Neural cell (in vitro differentiated cells): ENCODE measurements at regions not wholly inside any gene's neighbourhood (a gene's known extent, or its start where the extent isn't known, plus 50 kb on each side); places are given as distances from the start of the nearest gene placed in this dataset.

Experiments used
- H2AFZ ChIP-seq: fragments of 200-600, 300-800 bp; sonication (generic), shearing (Covaris generic); 2 replicates; pipeline ENCODE4 v1.6.0; 2014; ENCODE audit warnings: low read depth, mild to moderate bottlenecking, antibody characterized with exemption, low read length, moderate library complexity
- H3F3A ChIP-seq: fragments of 200-600 bp; shearing (Covaris generic); 2 replicates; pipeline ENCODE4 v1.6.1; 2016; ENCODE audit warnings: mild to moderate bottlenecking, moderate library complexity, mixed read lengths, antibody characterized with exemption, low read length; ENCODE audit not compliant: insufficient read depth, poor library complexity, severe bottlenecking
- H3K27ac ChIP-seq: fragments of 200-600, 300-800 bp; sonication (generic), shearing (Covaris generic); 2 replicates; pipeline ENCODE4 v1.5.1; 2014; ENCODE audit warnings: mild to moderate bottlenecking, low read length, moderate library complexity
- H3K27me3 ChIP-seq: fragments of 300-800, 200-600 bp; sonication (generic), shearing (Covaris generic); 2 replicates; pipeline ENCODE4 v1.6.0; 2014; ENCODE audit warnings: mild to moderate bottlenecking, low read depth, low read length, moderate library complexity; ENCODE audit not compliant: insufficient read depth
- H3K36me3 ChIP-seq: fragments of 300-800, 200-600 bp; sonication (generic), shearing (Covaris generic); 2 replicates; pipeline ENCODE4 v1.5.1; 2014; ENCODE audit warnings: mild to moderate bottlenecking, antibody characterized with exemption, low read length, moderate library complexity; ENCODE audit not compliant: insufficient read depth
- H3K4me2 ChIP-seq: fragments of 300-800, 200-600 bp; sonication (generic), shearing (Covaris generic); 2 replicates; pipeline ENCODE4 v1.6.0; 2014; ENCODE audit warnings: mild to moderate bottlenecking, low read length
- H3K4me3 ChIP-seq: fragments of 300-800, 200-600 bp; sonication (generic), shearing (Covaris generic); 2 replicates; pipeline ENCODE4 v1.5.1; 2014; ENCODE audit warnings: mild to moderate bottlenecking, low read length, moderate library complexity
- H3K79me2 ChIP-seq: fragments of 200-600 bp; shearing (Covaris generic); replicated peaks from 2 replicates; pipeline ENCODE4 v1.6.0; 2014; ENCODE audit warnings: mild to moderate bottlenecking, low read length, moderate library complexity; ENCODE audit not compliant: insufficient read depth
- H3K9ac ChIP-seq: fragments of 300-800, 200-600 bp; sonication (generic), shearing (Covaris generic); 2 replicates; pipeline ENCODE4 v1.6.1; 2016; ENCODE audit warnings: mild to moderate bottlenecking, low read length, mixed read lengths
- H3K9me2 ChIP-seq: fragments of 200-600 bp; shearing (Covaris generic); 2 replicates; pipeline ENCODE4 v1.6.1; 2016; ENCODE audit warnings: mild to moderate bottlenecking, low read length, mixed read lengths; ENCODE audit not compliant: insufficient read depth
- H3K9me3 ChIP-seq: fragments of 200-600, 300-800 bp; sonication (generic), shearing (Covaris generic); 2 replicates; pipeline ENCODE4 v1.6.1; 2016; ENCODE audit warnings: mild to moderate bottlenecking, mixed run types, low read length, moderate library complexity, mixed read lengths
- H4K20me1 ChIP-seq: fragments of 200-600 bp; shearing (Covaris generic); 2 replicates; pipeline ENCODE4 v1.6.1; 2016; ENCODE audit warnings: mild to moderate bottlenecking, mixed run types; ENCODE audit not compliant: insufficient read depth
- CTCF ChIP-seq: fragments of 450-650 bp; IDR thresholded peaks from 2 replicates; pipeline ENCODE4 v1.5.1; 2014; ENCODE audit warnings: antibody characterized with exemption, mild to moderate bottlenecking, moderate library complexity; ENCODE audit not compliant: poor library complexity, severe bottlenecking
- EP300 ChIP-seq: fragments of 450-650 bp; conservative IDR thresholded peaks from 2 replicates; pipeline ENCODE4 v1.6.1; 2014; ENCODE audit warnings: antibody characterized with exemption, mild to moderate bottlenecking, moderate library complexity; ENCODE audit not compliant: poor library complexity, severe bottlenecking
- EZH2 ChIP-seq: fragments of 200-600, 300-800 bp; shearing (Covaris generic), sonication (generic); IDR thresholded peaks from 2 replicates; pipeline ENCODE4 v1.6.1; 2014; ENCODE audit warnings: antibody characterized with exemption, low read length, borderline replicate concordance, mild to moderate bottlenecking; ENCODE audit not compliant: insufficient read depth, poor library complexity, severe bottlenecking
- MXI1 ChIP-seq: fragments of 450-650 bp; conservative IDR thresholded peaks from 2 replicates; pipeline ENCODE4 v1.6.1; 2014; ENCODE audit warnings: antibody characterized with exemption, mild to moderate bottlenecking; ENCODE audit not compliant: poor library complexity, severe bottlenecking
- POLR2AphosphoS5 ChIP-seq: IDR thresholded peaks from 2 replicates; pipeline ENCODE4 v1.6.1; 2012
- RAD21 ChIP-seq: fragments of 450-650 bp; conservative IDR thresholded peaks from 2 replicates; pipeline ENCODE4 v1.6.1; 2014; ENCODE audit warnings: antibody characterized with exemption, mild to moderate bottlenecking, moderate library complexity
- REST ChIP-seq: IDR thresholded peaks from 2 replicates; pipeline ENCODE4 v1.6.1; 2012; ENCODE audit warnings: borderline replicate concordance
- SMC3 ChIP-seq: fragments of 450-650 bp; conservative IDR thresholded peaks from 2 replicates; pipeline ENCODE4 v1.6.1; 2014; ENCODE audit warnings: antibody characterized with exemption, mild to moderate bottlenecking, moderate library complexity; ENCODE audit not compliant: poor library complexity
- TAF1 ChIP-seq: IDR thresholded peaks from 2 replicates; pipeline ENCODE4 v1.6.1; 2012; ENCODE audit warnings: low read depth

DNA sequence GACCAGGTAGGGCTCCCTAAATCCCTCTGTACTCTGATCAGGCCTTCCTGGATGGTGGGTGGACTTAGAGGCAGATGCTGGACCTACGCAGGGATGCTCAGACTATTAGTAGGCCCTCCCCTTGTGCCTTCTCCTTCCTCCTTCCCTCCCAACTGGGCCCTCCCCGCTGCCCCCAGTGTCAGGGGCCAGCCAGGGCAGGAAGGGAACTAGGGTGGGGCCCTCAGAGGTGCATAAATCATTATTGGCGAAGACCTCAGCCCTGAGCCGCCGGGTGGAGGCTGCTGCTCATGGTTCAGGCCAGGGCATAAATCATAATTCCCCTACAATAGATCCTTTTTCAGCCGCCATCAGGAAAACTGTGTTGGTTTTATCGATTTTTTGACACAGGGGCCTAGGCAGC is 81.4 kb downstream of the MRM1 start:
- H3K4me3 ChIP-seq: no peak overlapping the region
- H4K20me1 ChIP-seq: no peaks in the 10 kb centered on the region
- no peak overlapping the region for H2AFZ ChIP-seq

DNA sequence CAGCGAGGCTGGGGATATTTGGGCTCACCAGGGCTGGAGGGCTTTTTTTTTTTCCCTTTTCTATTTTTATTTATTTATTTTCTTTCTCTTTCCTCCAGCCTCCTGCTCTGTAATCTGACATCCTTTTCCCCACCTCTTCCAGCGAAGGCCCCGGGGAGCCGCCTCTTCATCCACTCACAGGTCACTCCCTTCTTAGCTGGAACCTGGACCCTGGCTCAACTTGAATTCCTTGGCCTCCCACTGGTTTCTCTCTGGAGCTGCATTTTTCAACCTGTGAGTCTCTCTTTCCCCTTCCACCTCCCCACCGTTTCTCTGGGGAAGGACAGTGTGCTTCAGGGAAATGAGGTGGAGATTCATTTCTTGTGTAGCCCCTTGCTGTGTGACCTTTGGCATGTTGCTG is 82.0 kb downstream of the MRM1 start:
- Histone ChIP-seq H3K36me3 (no peaks in the 10 kb centered on the region), H3K27ac (no peak overlapping the region), H3K9me3 (no peaks in the 10 kb centered on the region)

More for the DNA sequence above, 81.4 kb downstream of the MRM1 start:
- Histone ChIP-seq H3K9me2 (no peaks in the 10 kb centered on the region), H3K9me3 (no peaks in the 10 kb centered on the region), H3K4me2 (no peak overlapping the region), H3K9ac (no peak overlapping the region), H3K36me3 (no peaks in the 10 kb centered on the region), H3K27me3 (no peaks in the 10 kb centered on the region), H3F3A (no peaks in the 10 kb centered on the region), H3K27ac (no peak overlapping the region), H3K79me2 (no peaks in the 10 kb centered on the region)
- no peak for TF ChIP-seq CTCF
- TF ChIP-seq POLR2AphosphoS5: no peak
- TF ChIP-seq MXI1: no peak
- no peak for TF ChIP-seq EZH2
- no peak for TF ChIP-seq TAF1

More for the DNA sequence above, 82.0 kb downstream of the MRM1 start:
- H3K27me3 ChIP-seq: no peaks in the 10 kb centered on the region
- no peaks in the 10 kb centered on the region for H4K20me1 ChIP-seq
- H3F3A ChIP-seq: no peaks in the 10 kb centered on the region
- TF ChIP-seq EP300 (no peak), SMC3 (no peak), TAF1 (no peak), RAD21 (no peak), MXI1 (no peak), POLR2AphosphoS5 (no peak), EZH2 (no peak), REST (no peak)
- H3K9ac ChIP-seq: no peak overlapping the region
- no peaks in the 10 kb centered on the region for H3K9me2 ChIP-seq
- no peak overlapping the region for H2AFZ ChIP-seq
- H3K4me3 ChIP-seq: no peak overlapping the region
- no peaks in the 10 kb centered on the region for H3K79me2 ChIP-seq
- H3K4me2 ChIP-seq: no peak overlapping the region
